Progenitor cell of endocrine pancreas (in vitro differentiated cells): ENCODE measurements at regions not wholly inside any gene's neighbourhood (a gene's known extent, or its start where the extent isn't known, plus 50 kb on each side); places are given as distances from the start of the nearest gene placed in this dataset.

Source experiments
- DNase-seq: peaks from one replicate; pipeline ENCODE4 v3.0.0; 2021; ENCODE audit warnings: low spot score; ENCODE audit not compliant: unreplicated experiment
- H3K27ac Mint-ChIP-seq: 2 replicates; pipeline ENCODE4 v1.8.0; 2021; ENCODE audit warnings: mild to moderate bottlenecking, moderate library complexity, mixed read lengths
- H3K27me3 Mint-ChIP-seq: 2 replicates; pipeline ENCODE4 v1.8.0; 2021; ENCODE audit warnings: mixed read lengths
- H3K36me3 Mint-ChIP-seq: 2 replicates; pipeline ENCODE4 v1.8.0; 2022; ENCODE audit warnings: mixed read lengths; ENCODE audit not compliant: insufficient read depth
- H3K4me1 Mint-ChIP-seq: 2 replicates; pipeline ENCODE4 v1.8.0; 2021; ENCODE audit warnings: low read depth, mixed read lengths
- H3K4me3 Mint-ChIP-seq: 2 replicates; pipeline ENCODE4 v1.8.0; 2021; ENCODE audit warnings: low read depth, mild to moderate bottlenecking, moderate library complexity, mixed read lengths
- H3K9me3 Mint-ChIP-seq: 2 replicates; pipeline ENCODE4 v1.8.0; 2021; ENCODE audit warnings: low read depth, mixed read lengths
- TF ChIP-seq, protein P1 (sequence below): fragments of 200-600 bp; sonication (generic); IDR thresholded peaks from one replicate; pipeline ENCODE4 v1.5.0; 2021; ENCODE audit warnings: antibody characterized with exemption, mild to moderate bottlenecking; ENCODE audit not compliant: unreplicated experiment

- Mint-ChIP-seq H3K36me3 (no peaks in the 10 kb centered on the region), H3K4me3 (no peak overlapping the region), H3K27ac (no peak overlapping the region), H3K27me3 (peaks cover 10% of the 10 kb centered on the region), H3K9me3 (peaks cover 4% of the 10 kb centered on the region), H3K4me1 (peaks cover 5% of the 10 kb centered on the region)
- no peak for DNase-seq
- TF ChIP-seq, protein P1, sequence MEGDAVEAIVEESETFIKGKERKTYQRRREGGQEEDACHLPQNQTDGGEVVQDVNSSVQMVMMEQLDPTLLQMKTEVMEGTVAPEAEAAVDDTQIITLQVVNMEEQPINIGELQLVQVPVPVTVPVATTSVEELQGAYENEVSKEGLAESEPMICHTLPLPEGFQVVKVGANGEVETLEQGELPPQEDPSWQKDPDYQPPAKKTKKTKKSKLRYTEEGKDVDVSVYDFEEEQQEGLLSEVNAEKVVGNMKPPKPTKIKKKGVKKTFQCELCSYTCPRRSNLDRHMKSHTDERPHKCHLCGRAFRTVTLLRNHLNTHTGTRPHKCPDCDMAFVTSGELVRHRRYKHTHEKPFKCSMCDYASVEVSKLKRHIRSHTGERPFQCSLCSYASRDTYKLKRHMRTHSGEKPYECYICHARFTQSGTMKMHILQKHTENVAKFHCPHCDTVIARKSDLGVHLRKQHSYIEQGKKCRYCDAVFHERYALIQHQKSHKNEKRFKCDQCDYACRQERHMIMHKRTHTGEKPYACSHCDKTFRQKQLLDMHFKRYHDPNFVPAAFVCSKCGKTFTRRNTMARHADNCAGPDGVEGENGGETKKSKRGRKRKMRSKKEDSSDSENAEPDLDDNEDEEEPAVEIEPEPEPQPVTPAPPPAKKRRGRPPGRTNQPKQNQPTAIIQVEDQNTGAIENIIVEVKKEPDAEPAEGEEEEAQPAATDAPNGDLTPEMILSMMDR: no peak
Observed at GRCh38 chr5:115469904-115470516, 74.6 kb downstream of the FEM1C start.

DNA sequence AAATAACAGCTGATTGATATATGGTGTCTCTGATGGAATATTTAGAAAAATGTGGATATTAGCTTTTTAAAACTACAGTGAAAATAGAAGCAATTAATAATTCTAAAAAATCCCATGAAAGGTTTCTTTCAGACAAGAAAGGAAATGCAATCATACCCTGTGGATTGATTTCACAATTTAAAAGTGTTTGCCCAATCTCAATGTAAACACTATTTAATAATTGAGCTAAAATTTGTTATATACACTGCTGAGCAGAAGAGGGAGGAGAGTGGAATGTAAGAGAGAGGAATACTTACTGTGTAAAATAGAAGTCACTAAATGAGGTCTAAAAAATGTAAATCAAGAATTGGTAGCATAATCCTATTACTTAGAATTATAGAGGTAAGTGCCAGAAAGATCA lies 76.9 kb downstream of the FEM1C start:
- no peak overlapping the region for H3K4me3 Mint-ChIP-seq
- H3K27me3 Mint-ChIP-seq: peaks cover 10% of the 10 kb centered on the region
- no peak overlapping the region for H3K27ac Mint-ChIP-seq
- peaks cover 4% of the 10 kb centered on the region for H3K9me3 Mint-ChIP-seq
- no peak for DNase-seq
- peaks cover 5% of the 10 kb centered on the region for H3K4me1 Mint-ChIP-seq
- H3K36me3 Mint-ChIP-seq: no peaks in the 10 kb centered on the region
- TF ChIP-seq, protein P1: no peak

DNA sequence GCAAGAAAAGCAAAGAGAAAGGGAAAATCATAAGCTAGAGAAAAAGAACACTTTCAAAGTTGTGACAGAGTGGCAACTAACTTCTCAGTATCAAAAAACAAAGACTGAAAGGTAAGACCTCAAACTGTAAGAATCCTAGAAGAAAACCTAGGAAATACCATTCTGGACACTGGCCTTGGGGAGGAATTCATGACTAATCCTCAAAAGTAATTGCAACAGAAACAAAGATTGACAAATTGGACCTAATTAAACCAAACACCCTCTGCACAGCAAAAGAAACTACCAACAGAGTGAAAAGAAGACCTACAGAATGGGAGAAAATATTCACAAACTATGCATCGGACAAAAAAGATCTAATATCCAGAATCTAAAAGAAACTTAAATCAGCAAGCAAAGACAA lies 79.1 kb downstream of the FEM1C start:
- Mint-ChIP-seq H3K9me3 (peaks cover 4% of the 10 kb centered on the region), H3K27me3 (peaks cover 5% of the 10 kb centered on the region), H3K36me3 (no peaks in the 10 kb centered on the region), H3K4me1 (peaks cover 5% of the 10 kb centered on the region), H3K27ac (no peak overlapping the region), H3K4me3 (no peak overlapping the region)
- DNase-seq: no peak
- TF ChIP-seq, protein P1: no peak

- TF ChIP-seq, protein P1: no peak
- no peak overlapping the region for H3K4me3 Mint-ChIP-seq
- H3K27ac Mint-ChIP-seq: no peak overlapping the region
- no peak for DNase-seq
- no peaks in the 10 kb centered on the region for H3K36me3 Mint-ChIP-seq
- H3K27me3 Mint-ChIP-seq: peaks cover 3% of the 10 kb centered on the region
- peaks cover 5% of the 10 kb centered on the region for H3K4me1 Mint-ChIP-seq
- H3K9me3 Mint-ChIP-seq: peaks cover 4% of the 10 kb centered on the region
Observed at GRCh38 chr5:115463983-115464382, 80.6 kb downstream of the FEM1C start.

DNA sequence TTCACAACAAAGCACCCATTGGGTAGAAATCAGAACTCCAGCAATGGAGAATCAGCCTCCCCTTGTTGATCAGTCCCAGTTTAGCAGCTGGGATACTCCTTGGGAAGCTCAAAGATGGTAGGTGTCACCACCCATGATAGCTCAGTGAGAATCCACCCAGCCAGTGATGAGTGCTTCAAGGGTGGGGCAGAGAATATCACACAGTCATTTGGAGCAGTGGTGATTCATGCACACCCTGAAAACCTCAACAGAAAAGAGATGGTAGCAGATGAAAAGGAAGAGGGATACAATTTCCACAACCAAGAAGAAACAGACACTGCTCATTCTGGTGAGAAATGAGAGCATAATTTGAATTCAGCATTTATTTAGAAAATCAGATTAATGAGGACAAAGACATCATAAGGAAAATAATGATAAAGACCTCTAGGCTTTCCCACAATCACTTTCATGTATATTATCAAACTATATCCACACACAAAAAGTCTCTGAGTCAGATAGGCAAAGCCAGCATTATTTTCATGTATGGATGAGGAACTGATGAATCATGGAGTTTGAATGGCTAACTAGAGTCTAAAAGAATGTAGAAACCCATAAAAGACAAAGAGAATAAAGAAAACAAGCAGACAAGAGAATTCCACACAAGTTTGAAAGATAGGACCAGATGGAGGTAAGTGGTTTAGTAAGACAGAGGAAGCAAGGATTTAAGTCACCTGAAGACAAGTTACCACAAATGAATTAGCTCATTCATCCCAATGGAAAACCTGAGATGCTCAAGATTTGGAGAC lies 82.9 kb downstream of the FEM1C start:
- DNase-seq: no peak
- Mint-ChIP-seq H3K9me3 (no peaks in the 10 kb centered on the region), H3K27me3 (peaks cover 3% of the 10 kb centered on the region), H3K27ac (no peak overlapping the region), H3K36me3 (no peaks in the 10 kb centered on the region), H3K4me1 (peaks cover 2% of the 10 kb centered on the region), H3K4me3 (no peak overlapping the region)
- TF ChIP-seq, protein P1: no peak
